Hematopoietic multipotent progenitor cell treated with erythropoietin and hydrocortisone succinate and interleukin-3 and kit ligand, for 4 days (in vitro differentiated cells): ENCODE measurements at regions not wholly inside any gene's neighbourhood (a gene's known extent, or its start where the extent isn't known, plus 50 kb on each side); places are given as distances from the start of the nearest gene placed in this dataset.
A peak's percentile ranks its signal among the peaks of the same experiment; 100 is the strongest.

Experiments used
- DNase-seq: peaks from one replicate; pipeline ENCODE4 v3.0.0-alpha.2; 2015

DNA sequence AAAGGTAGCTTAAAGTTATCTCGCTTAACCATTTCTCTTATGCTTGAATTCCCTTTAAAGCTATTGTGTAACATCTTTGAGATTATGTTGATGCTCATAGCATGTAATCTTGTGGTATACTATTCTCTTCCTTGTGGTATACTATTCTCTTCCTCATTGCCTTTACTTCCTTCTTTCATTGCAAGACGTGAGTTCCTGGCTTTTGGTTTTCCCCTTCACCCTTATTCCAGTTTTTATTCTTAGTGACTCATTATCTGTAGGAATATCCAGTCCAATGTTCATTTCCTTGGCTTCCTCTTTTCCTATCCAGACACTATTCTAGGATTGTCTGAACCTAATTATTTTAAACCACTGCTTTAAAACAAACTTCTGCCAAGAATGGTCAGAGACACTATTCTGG, 564.0 kb downstream of the CCER1 start:
- peak; percentile 37 for DNase-seq

DNA sequence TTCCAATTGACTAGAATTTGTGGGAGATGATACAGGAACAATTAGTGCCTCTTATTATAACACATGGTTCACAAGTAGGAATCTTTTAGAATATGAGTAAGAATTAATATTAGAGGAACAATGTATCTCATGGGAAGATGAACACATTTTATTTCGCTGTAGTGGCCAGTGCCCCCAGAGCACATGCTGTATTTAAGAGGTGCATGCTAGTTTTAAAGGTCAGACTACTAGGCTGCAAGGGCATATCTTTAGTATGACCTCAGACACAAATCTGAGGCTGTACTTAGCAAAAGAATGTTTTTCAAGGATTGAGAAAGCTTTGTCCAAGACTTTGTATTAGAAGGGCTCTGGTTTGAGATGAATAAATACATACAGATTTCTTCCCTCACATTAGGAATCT, 586.9 kb downstream of the CCER1 start:
- no peak for DNase-seq

DNA sequence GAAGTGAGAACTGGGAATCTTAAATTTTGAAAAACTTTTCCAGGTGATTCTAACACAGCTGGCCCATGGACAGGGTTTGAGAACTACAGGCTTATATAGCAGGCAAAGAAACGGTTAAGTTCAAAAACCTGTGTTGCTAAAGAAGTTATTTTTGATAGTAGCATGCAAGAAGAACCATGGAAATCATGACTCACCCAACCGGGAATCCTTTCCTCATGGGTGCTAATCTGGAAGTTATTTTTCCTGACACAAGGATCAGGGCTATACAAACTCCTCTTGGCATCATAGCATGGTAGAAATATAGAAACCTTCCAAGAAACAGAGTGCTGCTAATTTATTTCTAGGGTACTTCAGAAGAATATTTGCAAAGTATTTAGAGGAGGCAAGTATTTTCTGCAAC, 588.7 kb downstream of the CCER1 start:
- DNase-seq = no peak

DNA sequence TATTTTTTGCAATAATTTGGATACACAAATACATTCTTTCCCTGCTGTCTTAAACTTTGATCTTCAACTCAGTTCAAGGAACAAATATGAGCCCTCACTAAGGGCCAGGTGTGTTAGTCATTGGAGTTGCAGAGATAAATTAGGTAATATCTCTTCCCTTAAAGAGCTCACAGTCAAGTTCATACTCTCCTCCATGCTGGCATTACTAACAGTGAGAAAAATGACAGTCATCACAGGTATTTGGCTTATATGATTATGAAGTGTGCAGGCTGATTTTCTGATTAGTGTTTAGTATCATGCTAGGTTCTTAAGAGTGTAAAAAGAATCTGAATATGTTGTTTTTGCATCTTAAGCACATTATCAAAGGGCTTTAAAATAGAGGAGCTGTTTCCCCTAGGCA, 594.7 kb downstream of the CCER1 start:
- no peak for DNase-seq

DNA sequence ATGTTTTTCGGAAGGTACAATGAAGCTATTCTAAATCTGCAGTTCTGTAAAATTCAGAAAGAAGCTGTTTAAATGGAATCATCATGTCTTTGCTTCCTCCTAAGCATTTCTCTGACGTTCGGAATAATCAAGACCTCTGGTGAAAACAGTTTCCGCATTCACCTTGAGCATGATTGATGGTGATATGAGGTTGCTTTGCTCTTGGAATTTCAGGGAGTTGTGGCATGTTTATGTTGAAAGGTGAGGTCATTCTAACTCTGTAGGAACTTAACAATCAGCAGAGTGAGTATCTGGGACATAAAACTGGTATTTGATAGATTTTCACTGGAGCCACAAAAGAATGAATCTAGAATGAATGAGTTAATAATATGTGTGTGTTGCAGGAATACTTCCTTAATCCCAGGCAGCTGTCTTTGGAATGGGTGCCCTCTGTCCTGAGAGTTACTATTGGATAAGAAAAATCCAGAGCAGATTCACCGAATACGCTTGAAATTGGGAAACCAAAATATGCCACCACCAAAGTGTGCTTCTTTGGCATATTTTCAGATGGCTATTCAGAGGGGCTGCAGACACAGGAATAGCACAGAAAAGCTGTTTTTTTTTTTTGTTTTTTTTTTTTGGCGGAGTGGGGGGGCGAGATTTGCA, 599.1 kb downstream of the CCER1 start:
- DNase-seq = no peak

DNA sequence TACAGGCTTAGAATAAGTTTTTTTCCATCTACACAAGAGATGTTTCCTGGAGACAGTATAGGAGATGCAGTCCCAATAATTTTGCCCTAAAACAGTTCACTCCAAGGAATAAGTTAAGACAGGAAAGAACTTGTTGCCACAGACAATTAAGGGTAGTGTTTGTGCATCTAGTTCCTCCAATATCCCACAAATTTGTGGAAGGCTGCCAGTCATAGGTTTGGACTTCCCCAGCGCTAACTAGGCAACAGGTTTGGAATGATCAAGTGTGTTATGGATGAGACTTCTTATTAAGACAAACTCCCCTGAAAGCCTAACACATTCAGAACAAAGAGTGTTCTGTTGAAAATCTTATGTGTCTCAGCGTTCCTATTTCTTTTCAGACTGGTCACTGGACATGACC, 611.0 kb downstream of the CCER1 start:
- DNase-seq = no peak

DNA sequence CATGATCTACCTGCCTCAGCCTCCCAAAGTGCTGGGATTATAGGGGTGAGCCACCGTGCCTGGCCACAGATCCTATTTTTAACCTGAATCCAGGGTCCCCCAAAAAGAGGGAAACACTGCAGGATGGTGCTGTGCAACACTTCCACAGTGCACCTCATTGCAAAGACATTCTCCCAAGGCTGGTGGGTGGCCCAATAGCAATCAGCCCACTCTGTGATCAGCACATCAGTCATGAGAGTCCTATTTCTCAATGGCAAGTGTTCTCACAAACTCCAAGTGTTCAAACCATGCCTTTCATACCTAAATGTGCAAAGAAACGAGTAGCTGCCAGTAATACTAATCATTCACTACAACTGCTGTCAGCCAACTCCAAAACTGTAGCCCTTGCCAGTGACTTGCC, 612.9 kb downstream of the CCER1 start:
- DNase-seq = no peak

DNA sequence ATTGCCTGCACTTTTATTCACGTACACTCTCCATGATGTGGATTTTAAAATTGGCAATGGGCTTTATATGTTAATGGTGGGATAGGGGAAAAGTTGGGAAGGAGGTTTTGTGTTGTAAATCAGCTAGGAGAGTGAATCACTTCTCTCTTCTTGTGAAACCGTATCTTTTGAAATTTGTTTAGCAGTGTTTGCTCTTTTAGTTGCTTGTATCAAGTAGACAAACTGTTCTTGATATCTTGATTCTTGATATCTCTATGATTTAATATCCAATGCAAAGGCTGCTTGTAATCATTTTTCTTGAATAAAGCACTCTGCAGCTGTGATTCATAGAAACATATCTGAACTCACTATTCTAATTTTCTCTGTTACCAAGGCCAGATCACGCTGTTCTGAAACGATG, 615.1 kb downstream of the CCER1 start:
- DNase-seq = no peak

DNA sequence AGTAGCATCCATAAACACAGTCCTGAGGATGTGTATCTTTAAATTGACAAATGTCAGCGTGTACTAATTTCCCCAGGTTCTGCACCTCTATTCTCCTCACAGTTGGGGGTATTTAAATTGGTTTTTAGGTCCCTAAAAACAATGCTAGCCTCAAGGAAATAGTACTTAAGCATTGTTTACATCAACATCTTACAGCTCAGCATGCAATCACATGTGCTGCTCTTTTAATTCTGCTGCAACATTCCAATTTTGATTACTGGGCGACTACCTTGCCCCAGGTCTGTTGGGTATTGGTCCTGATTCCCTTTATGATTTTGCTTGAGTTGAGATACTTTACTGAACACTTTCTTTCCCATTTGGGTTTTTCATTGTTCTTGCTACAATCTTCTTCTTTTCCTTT, 616.6 kb downstream of the CCER1 start:
- DNase-seq = no peak

DNA sequence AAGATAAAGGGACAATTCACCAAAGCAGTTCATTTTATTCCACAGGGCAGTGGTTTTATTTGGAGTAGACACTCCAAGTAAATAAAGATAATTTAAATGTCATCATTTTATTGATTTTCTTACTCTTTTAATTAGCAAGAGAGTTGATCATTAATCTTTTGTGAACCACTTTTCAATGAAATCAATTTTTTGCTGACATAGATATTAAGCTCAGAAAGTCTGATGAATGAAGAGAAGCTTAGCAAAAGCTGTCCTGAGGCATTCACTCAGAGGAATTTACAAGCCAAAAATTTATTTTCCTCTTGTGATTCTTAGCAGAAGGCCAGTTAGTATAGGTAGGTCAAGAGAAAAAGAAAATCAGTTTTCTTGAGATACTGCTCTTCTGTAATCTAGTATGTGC, 618.0 kb downstream of the CCER1 start:
- DNase-seq = no peak

DNA sequence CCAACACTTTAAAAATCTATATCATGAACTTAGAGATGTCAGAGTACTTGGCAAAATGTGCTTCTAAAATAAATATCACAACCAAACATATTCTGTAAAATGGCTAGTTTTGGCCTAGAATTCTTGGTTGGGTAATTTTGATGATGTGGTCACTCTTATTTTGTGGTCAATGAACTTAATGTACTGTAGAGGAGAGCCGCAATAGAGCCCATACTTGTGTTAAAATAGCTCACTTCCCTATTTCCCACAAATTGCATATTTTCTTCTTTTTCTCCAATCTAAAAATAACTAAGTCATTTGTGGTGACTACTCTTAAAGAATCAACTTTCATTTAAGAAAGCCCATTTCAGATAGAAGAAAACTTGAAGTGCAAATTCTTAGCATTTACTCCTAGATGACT, 619.4 kb downstream of the CCER1 start:
- DNase-seq = peak; percentile 22

DNA sequence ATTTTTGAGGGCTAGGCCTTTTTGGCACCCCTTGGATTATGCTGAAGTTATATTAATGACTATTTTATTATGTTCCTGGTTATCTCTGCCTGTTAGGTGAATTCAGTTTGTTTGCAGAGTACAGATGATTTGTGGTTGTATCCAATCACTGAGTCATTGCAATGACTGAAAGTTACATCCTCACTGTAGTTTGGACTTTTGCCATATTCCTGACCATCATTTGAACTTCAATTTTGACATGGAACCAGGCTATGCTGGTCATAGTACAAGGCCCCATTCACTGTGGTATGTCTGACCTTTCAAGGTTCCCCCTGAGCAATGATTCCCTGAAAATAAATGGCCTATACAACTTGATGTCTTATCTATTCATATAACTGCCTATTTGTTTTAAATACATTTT, 621.0 kb downstream of the CCER1 start:
- DNase-seq = no peak

DNA sequence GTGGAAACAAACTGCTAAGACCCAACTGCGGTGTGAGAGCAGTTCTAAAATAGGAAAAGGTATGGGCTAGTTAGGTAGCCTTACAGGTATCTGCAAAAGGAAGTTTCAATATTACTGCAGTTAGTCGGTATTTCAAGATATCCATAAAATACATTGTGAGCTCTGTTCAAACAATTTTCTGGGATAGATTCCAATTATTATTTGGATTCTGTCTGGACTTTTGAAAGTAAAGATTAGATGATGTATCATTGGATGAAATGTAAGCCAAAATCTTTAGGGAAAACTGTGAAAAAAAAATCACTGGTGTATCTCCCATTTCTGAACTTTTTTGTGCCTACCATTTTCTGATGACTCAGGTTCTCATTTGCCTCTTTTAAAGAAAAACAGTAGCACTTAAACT, 621.6 kb downstream of the CCER1 start:
- DNase-seq = no peak

DNA sequence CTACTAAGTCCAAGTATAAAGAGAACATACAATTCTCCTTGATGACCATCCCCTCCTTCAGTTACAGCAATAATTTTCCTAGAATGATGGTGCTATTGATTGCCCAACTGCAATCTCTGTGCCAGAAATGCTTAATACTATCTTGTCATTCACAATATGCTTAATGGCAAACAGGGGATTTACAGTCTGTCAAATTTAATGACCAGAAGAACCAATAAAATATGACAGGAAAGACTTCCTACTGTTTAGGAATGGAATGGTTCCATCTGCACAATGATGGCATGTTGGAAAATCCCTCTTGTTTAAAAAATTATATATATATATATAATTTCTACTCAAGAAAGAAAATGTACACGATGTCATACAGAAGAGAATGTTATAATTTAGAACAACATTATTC, 623.2 kb downstream of the CCER1 start:
- no peak for DNase-seq

DNA sequence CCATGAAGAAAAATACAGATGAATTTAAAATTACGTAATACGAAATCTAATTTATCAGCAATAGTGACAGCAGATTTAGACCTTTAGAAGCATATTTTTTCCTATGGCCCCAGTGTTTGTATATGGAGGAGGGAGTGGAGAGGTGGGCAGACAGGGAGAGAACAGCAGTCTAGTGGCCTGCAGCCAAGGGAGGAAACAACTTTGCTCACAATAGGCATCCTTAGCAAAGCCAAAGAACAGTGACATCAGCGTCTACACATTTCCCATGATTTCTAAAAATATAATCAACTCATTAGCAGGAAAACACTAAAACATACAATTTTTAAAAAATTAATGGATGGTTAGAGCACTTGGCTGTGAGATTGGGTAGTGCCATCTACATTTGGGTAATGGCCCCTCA, 622.6 kb upstream of the ATP2B1 start:
- DNase-seq = no peak

DNA sequence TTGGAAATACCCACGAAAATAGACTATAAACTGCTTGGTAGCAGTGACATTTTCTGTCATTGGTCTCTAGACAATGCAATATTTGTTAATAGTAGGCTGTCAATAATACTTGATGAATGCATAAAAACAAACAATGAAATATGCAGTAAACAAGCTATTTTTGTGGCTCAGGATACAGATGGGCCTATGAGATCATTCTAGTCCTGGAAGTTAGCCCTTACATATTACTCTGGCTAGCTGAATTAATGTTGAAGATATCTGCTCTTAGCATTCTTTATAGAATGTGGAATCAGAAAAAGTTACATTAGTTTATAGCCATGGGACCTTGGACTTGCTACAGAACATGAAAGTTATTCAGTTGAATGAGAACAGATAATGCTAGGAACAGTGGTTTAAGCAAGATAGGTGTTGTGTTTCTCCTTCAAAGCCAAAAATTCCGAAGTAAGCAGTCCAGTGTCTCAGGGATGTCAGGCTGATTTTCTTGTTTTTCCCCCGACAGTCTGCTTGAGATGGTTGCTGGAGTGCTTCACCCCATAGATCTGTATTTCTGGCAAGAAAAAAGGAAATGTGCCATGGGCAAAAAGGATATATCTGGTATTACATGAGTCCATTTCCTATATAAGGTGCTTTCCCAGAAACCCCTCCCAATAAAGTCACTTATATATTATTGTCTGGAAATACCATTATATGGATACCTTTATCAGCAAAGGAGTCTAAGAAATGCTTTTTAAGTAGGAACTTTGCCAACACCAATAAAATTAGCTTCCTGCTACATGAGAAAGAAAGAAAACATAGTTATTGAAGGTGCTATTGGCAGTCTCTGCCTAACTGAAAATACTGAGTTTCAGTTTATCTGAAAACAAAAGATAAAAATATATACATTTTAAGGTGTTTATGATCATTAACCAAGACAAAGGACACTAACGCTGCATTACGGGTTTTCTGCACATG, 619.4 kb upstream of the ATP2B1 start:
- no peak for DNase-seq

DNA sequence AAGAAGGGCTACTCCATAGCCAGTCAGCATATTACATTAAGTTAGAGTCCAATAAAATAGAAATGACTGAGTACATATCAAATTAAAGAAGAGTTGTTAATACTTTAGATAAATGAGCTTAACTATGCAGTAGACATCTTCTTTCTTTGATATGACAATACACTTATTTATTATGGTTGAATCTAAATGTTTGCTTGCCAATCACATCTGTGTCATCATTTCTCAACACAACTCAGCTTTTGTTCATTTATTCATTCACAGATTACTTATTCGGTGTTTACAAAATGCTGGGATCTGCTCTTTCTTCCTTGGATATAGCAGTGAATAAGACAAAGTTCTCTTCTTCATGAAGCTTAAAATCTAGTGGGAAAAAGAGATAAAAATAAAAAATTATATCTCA, 614.6 kb upstream of the ATP2B1 start:
- no peak for DNase-seq

DNA sequence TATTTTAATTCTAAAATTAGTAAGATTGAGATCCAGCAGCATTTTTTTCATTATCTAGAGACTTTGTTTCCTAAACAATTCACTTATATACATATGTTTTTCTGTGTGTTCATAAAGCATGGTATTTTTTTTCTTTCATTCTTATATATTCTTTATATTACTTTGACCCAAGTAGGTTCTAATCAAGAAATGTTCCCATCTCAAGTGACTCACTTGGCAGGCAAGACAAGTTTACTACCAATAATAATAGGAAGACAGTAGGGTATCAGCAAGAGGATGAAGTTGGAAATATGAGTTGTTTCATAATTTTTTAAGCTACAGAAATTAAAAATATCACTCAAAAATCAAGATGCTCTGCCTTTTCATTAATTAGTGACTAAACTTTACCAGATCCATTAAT, 613.4 kb upstream of the ATP2B1 start:
- DNase-seq = no peak

DNA sequence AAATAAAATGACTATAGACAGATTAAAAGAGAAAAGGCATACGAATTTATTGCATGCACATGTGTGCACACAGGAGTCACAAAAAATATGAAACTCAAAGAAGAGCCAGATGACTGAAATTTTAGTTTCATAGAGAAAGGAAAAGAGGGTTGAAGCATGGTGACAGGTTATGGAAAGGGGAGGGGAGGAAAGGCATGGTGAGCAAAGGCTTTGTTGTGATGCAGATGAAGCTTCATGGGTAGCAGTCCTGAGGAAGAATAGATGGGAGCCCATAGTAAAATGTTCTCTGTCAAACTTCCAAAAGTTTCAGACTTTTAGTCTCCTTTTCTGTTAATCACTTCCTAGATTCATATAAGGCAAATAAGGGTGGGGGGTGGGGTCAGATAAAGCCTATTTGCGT, 612.7 kb upstream of the ATP2B1 start:
- DNase-seq = no peak

DNA sequence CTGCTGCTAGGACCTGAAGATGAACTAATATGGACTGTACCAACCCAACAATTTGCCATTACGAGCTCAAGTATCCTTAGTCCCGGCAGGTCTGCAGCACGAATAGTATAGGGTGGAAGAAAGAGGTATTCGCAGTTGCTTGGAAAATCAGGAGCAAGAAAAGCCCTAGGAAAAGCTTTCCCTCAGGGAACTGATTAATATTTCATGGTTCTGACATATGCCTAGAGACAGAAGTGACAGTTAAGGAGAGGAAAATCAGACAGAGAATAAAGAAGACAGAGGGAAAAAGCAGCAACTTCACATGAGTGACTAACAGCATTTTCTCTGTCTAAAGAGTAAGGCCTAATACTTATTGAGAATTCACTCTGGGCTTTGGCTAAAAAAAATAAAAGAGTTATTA, 602.9 kb upstream of the ATP2B1 start:
- DNase-seq = no peak

DNA sequence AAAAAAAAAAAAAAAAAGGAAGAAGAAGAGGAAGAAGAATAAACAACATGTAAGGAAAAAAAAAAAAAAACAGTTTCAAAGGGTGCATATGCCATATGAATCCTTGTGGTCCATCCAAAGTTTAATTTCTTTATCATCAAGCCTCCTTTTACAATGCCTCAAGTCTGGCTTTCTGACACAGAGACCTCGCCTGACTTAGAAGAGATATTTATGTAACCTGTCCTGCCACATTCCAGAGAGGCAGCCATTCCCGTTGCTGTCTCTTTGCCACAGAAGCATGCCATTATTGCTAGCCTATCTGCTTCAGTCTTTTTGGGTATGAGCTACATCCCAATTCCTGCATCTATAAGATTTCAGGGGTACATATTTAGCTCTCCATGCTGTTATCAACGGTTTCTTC, 596.7 kb upstream of the ATP2B1 start:
- no peak for DNase-seq

DNA sequence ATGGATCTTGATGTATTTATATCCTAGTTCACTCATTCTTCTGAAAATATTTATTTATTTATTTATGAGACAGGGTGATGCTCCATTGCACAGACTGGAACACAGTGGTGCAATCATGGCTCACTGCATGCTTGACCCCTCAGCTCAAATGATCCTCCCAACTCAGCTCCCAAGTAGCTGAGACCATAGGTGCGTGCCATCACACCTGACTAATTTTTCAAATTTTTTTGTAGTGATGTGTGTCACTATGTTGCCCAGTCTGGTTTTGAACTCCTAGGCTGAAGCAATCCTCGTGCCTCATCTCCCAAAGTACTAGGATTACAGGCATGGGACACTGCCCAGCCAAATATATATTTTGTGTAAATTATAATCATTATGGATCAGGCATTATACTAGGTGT, 595.6 kb upstream of the ATP2B1 start:
- DNase-seq = no peak

DNA sequence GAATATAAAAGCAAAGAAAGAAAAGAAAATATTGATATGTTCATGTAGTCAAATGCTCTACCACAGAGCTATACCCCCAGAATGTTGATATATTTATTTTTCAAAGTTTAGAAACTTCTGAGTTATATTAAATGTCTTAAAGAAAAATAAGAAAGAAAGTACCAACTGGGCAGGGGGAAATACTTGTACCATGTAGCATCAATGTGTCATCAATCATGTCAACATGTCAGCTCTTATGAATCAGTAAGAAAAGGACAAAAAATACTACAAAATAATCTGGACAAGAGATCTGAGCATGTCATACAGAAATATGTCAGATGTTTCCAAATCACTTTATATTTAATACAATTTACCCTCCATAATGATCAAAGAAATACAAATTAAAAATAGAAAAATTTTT, 595.1 kb upstream of the ATP2B1 start:
- DNase-seq = no peak

DNA sequence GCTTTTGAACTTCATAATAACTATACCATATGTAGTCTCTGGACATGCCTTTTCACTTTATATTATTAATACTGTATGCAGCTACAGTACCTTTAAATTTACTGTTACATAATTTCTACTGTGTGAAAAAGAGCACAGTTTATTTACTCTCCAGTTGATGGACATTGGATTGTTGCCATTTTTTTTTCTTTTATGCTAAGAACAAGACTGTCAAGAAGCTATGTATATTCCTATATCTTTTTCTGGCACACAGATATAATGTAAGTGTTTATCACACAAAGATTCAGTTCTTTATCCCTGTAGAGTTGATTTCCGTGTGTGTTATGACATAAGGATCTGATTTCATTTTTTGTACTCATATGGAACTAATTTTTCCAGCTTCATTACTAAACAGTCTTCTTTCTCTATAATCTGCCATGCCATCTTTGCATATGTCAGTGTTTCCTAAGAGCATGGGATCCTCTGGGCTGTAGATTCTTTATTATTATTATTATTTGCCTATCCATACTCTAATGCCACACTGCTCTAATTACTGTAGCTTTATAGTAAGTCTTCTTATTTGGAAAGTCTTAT, 593.0 kb upstream of the ATP2B1 start:
- no peak for DNase-seq
